ENCODE measurements at regions not wholly inside any gene's neighbourhood (a gene's known extent, or its start where the extent isn't known, plus 50 kb on each side); places are given as distances from the start of the nearest gene placed in this dataset.

GRCh38 chr3:10635446-10636076 is 130.2 kb upstream of the ATP2B2 start:
- TF ChIP-seq EZH2phosphoT487 (IDR thresholded peaks at IDR 0.05; ENCODE audit: borderline replicate concordance, low read depth) (no peak), POLR2AphosphoS5 (IDR thresholded peaks at IDR 0.05; ENCODE audit: low read depth, low read length) (no peak), CTCF (IDR thresholded peaks at IDR 0.05) (no peak), USF2 (IDR thresholded peaks at IDR 0.05; ENCODE audit: borderline replicate concordance, low read depth, low read length) (no peak), RCOR1 (IDR thresholded peaks at IDR 0.05; ENCODE audit: low read length) (no peak), RXRA (IDR thresholded peaks at IDR 0.05; ENCODE audit: borderline replicate concordance, low read depth) (no peak), ELF1 (IDR thresholded peaks at IDR 0.05) (no peak)
